GM12872 (cell line): ENCODE measurements at regions not wholly inside any gene's neighbourhood (a gene's known extent, or its start where the extent isn't known, plus 50 kb on each side); places are given as distances from the start of the nearest gene placed in this dataset.

ENCODE experiments used
- CTCF ChIP-seq: IDR thresholded peaks from 3 replicates; pipeline ENCODE4 v1.5.1; 2011; ENCODE audit warnings: low read depth, mild to moderate bottlenecking, low read length, moderate library complexity; ENCODE audit not compliant: insufficient read depth

DNA sequence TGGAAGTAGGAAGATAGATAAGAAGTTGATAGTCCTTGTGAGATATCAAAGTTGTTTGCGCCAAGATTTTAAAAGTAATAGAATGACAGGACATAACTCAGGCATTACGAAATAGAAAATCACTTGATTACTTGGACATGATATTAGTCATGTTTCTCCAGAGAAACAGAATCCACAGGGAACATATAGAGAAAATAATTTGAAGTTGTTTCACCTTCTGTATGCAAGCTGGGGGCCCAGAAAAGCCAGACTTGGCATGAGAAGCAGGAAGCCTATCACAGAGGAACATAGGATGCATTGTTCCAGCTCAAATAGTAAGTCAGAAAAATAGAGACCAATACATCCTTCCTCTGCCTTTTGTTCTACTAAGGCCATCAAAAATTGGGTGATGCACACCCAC, 715.9 kb downstream of the TECRL start:
- no peak for TF ChIP-seq CTCF

- no peak for TF ChIP-seq CTCF
Observed at GRCh38 chr4:63678358-63678931, 730.8 kb downstream of the TECRL start.

GRCh38 chr4:63670735-63671134, 738.5 kb downstream of the TECRL start:
- TF ChIP-seq CTCF = no peak

DNA sequence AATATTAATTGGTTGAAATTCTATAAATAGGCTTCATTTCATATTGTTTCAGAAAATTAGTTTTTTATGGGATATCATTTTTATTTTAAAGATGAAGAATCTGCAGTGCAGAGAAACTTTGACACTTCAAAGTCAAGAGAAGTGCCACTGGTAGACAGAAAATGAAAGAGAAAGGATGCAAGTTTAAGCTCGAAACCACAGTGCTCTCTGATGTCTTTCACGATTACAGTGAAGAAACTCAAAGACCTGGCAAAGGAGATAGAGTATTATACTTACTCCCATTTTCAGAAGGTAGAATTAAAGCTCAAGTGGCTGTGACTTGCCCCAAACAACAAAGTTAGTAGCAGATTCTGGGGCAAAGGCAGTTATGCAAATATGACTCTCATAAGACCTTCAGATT, 745.4 kb downstream of the TECRL start:
- TF ChIP-seq CTCF = no peak

DNA sequence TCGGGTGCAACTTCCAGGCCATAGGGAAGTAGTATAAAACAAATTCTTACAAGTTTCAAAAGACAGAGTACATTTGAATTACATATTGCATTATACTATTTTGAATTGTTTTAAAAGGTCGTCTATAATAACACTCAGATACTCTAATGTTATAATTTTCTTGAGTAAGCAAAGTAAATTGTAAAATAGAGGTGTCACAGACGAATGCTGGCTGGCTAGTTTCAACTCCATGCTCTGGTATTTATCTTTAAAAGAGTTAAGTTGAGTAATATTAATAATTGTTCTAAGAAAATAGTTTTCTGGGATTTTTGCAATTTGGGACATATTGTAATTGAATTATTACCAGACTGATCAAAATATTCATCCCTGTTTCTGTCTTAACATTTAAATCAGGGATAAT, 764.9 kb downstream of the TECRL start:
- TF ChIP-seq CTCF = no peak

- no peak for TF ChIP-seq CTCF
Observed at GRCh38 chr4:63637270-63637669, 772.0 kb downstream of the TECRL start.

GRCh38 chr4:63632858-63633257, 776.4 kb downstream of the TECRL start:
- TF ChIP-seq CTCF = no peak

GRCh38 chr4:63620271-63620670, 789.0 kb downstream of the TECRL start:
- no peak for TF ChIP-seq CTCF
